NB4 (cell line): ENCODE measurements at regions not wholly inside any gene's neighbourhood (a gene's known extent, or its start where the extent isn't known, plus 50 kb on each side); places are given as distances from the start of the nearest gene placed in this dataset.

Source experiments
- DNase-seq: peaks from one replicate; pipeline ENCODE4 v3.0.0; 2010; ENCODE audit warnings: low read depth
- H3K4me3 ChIP-seq: one replicate; pipeline ENCODE4 v1.5.1; 2011; ENCODE audit warnings: mild to moderate bottlenecking, low read depth, low read length, moderate library complexity
- CTCF ChIP-seq: IDR thresholded peaks from one replicate; pipeline ENCODE4 v1.5.1; 2012; ENCODE audit warnings: low read depth, low read length
- MYC ChIP-seq: IDR thresholded peaks from 2 replicates; pipeline ENCODE4 v1.6.1; 2011; ENCODE audit warnings: low read depth, low read length
- POLR2A ChIP-seq: IDR thresholded peaks from 2 replicates; pipeline ENCODE4 v1.6.1; 2011; ENCODE audit warnings: mild to moderate bottlenecking; ENCODE audit not compliant: insufficient read length; ENCODE audit errors: extremely low read depth
- TF ChIP-seq, protein P1 (sequence below): IDR thresholded peaks from 2 replicates; pipeline ENCODE4 v1.6.1; 2011; ENCODE audit warnings: low read depth, low read length

- TF ChIP-seq MYC: no peak
- no peak for TF ChIP-seq POLR2A
- TF ChIP-seq, protein P1, sequence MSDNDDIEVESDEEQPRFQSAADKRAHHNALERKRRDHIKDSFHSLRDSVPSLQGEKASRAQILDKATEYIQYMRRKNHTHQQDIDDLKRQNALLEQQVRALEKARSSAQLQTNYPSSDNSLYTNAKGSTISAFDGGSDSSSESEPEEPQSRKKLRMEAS: no peak
- no peak for TF ChIP-seq CTCF
- H3K4me3 ChIP-seq: no peak overlapping the region
- DNase-seq: no peak
These were observed 112.8 kb downstream of the BUD13 start for GRCh38 chr11:116660011-116660410.

DNA sequence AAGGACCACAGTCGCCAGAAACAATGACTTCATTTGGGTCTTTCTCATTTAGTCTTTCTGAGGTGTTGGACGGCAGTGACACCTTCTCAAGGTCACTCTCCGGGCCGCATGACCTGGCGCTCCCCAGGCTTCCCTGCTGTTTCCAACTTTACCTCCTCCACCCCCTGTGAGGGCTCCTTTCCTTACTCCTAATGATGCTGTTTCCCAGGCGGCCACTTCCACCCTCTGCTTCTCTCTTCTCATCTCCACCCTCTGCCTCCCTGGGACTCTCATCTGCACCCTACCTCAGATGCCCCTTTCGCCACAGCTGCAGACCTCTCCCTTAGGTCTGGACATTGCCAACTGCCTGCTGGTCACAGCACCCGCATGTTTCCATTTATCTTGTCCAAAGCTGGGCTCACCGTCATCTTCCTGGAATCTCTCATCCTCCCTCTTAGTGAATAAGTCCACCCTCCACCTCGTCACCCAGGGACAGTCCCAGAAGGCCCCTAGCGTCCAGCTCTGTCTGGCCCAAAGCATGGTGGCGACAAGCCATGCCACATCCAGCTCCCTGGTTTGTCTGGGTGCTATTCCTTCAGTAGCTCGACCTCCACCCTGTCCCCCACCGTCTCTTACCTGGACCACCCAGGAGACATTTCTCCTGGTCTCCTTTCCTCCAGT, 113.8 kb downstream of the BUD13 start:
- no peak overlapping the region for H3K4me3 ChIP-seq
- DNase-seq: no peak
- no peak for TF ChIP-seq MYC
- TF ChIP-seq POLR2A: no peak
- TF ChIP-seq, protein P1: no peak

DNA sequence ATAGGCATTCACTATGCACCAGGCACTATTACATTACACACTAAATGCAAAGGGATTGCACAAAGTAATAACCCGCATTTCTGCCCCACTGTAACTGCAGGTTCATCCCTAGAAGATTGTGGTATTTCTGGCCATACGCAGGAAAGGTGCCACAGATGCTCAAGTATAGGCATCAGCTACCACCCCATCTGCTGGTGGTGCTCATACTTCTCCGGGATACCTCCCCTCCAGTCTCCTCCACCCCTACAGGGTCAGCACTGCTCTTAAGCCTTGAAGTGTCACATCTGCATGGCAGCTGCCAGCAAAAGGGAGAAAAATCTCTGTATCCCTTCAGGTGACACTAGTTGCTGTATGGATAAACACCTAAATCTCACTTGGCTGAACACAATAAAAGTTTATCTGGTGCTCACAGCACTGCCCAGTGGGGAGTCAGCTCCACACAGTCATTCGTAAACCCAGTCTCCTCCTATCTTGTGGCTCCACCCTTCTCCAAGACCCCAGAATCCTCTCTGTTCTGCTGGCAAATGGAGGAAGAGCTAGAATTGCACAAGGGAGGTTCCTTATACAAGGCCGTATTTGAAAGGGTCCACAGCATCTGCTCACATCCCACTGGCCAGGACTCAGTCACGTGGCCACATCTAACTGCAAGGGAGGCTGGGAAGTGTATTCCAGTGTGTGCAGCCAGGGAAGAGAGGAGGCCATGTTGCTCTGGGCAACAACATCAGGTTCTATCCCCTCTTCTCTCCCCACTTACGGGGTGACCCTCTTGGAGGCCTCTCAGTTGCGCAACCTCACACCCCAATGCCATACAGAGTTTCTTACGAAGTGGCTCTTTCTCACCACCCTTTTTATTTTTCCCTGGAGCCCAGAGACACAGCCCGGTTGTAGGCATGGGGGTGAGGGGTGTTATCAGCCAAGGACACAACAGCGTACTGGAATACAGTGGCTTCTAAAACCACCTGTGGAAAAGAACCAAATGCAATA, 114.7 kb downstream of the BUD13 start:
- DNase-seq: peak; percentile 52
- TF ChIP-seq POLR2A (no peak), MYC (no peak), CTCF (no peak)
- TF ChIP-seq, protein P1: peak; percentile 39
- no peak overlapping the region for H3K4me3 ChIP-seq

- TF ChIP-seq CTCF: no peak
- TF ChIP-seq MYC: no peak
- DNase-seq: no peak
- no peak overlapping the region for H3K4me3 ChIP-seq
These were observed 116.8 kb downstream of the BUD13 start for GRCh38 chr11:116656011-116656410.

DNA sequence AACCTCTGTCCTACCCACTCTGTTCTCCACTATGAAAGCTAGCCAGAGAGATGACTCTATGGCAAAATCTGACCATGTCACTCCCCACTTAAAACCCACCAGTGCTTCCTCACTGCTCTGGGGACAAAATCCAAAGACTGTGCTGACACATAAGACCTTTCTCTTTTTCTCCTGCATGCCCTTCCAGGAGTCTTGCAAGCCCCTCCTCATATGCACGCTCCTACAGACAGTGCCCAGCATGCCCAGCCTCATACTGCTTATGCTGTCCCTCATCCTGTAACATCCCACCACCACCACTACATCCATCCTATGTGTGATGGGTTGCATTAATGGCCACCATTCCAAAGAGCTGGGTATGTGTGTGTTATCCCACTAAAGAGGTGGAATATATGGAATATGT, 118.3 kb downstream of the BUD13 start:
- H3K4me3 ChIP-seq: no peak overlapping the region
- TF ChIP-seq POLR2A (no peak), CTCF (no peak), MYC (no peak)
- TF ChIP-seq, protein P1: no peak
- DNase-seq: no peak

DNA sequence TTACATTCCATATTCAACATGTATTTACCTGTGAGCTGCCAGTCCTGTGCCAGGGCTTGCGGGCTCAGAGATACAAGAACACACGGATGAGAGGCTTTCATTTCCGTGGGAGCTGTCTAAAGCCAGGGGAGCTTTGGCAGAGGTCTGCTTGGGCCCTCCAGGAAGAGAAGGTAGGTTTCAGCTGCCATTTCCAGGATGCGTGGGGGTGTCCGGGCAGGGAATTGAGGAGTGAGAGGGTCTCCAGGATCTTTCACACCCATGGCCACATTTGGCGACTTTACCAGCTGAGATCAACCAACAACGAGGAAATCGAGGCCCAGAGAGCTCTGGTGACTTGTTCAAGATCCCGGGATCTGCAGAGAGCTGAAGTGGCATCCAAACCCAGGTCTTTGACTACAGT, 119.6 kb downstream of the BUD13 start:
- no peak for DNase-seq
- TF ChIP-seq MYC (no peak), POLR2A (no peak), CTCF (no peak)
- TF ChIP-seq, protein P1: no peak
- no peak overlapping the region for H3K4me3 ChIP-seq
